COR-L47 (cell line): ENCODE measurements at regions not wholly inside any gene's neighbourhood (a gene's known extent, or its start where the extent isn't known, plus 50 kb on each side); places are given as distances from the start of the nearest gene placed in this dataset.

Experiments used
- DNase-seq: peaks from one replicate; lab custom pipeline; 2025; lab: John Stamatoyannopoulos, UW

DNA sequence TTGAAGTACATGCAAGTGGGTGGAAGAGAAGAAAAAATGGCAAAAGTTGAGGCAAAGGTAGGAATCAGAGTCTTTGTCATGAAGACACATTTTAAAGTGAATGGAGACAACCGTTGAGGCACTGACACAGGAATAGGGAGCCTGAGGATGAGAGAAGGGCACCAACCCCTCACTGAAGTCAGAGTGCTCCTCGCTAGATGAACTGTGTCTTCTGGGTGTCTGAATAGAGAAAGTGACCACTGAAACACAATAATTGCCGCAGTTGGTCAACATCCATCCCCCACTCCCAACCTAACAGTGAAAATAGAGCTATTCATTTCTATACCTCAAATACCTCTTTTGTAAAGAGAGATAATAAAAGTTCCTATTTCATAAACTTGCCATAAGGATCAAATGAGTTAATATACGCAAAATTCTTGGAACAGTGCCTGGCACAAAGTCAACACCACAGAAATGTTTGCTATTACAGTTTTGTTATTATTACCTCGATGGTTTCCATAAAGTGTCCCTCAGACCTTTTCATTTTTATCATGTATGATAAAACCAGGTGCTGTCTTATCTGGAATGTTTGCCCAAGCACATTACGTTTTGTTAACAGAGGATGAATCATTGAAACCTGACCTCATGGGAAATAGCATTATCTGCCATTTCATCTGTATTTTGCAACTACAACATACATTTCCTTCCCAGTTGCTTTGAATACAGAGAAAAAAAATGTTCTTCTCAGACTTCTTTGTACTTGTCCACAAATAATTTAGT, 61.8 kb upstream of the SP4 start:
- peak; percentile 52 for DNase-seq

DNA sequence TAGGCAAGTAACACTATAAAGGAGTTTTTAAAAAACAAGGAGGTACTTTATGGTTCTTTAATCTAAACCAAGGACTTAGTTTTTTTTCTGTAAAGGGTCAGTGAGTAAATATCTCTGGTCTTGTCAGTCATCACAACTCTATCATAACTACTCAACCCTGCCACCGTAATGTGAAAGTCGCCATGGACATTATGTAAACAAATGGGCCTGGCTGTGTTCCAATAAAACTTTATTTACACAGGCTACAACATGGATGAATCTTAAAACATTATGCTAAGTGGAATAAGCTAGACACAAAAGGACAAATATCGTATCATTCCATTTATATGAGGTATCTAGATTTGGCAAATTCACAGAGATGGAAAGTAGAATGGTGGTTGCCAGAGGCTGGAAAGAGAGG, 60.8 kb upstream of the SP4 start:
- peak; percentile 58 for DNase-seq

DNA sequence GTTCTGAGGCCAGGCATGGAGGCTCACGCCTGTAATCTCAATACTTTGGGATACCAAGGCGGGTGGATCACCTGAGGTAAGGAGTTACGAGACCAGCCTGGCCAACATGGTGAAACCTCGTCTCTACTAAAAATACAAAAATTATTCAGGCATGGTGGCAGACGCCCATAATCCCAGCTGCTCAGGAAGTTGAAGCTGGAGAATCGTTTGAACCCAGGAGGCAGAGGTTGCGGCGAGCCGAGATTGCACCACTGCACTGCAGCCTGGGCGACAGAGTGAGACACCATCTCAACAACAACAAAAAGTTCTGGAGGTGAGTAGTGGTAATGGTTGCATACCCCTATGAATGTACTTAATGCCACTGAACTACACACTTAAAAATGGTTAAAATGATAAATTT, 60.3 kb upstream of the SP4 start:
- no peak for DNase-seq

DNA sequence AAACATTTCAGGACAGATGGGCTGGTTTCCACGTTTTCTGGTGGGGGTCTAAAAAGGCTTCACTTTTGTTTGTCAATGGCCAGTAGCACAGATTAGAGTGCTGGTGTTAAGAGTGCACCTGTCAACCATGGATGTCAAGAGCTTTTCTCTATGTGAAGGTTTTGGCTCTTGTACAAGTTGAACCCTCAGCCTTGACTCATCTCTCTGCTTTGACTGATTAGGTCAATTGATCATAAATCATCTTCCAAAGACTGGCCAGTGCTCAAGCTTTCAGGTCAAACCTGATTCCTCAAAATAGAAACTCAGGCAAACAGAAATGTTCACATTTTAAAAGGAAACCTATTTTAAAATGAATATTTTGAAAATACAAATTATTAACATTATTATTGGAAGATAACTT, 59.6 kb upstream of the SP4 start:
- DNase-seq = no peak

DNA sequence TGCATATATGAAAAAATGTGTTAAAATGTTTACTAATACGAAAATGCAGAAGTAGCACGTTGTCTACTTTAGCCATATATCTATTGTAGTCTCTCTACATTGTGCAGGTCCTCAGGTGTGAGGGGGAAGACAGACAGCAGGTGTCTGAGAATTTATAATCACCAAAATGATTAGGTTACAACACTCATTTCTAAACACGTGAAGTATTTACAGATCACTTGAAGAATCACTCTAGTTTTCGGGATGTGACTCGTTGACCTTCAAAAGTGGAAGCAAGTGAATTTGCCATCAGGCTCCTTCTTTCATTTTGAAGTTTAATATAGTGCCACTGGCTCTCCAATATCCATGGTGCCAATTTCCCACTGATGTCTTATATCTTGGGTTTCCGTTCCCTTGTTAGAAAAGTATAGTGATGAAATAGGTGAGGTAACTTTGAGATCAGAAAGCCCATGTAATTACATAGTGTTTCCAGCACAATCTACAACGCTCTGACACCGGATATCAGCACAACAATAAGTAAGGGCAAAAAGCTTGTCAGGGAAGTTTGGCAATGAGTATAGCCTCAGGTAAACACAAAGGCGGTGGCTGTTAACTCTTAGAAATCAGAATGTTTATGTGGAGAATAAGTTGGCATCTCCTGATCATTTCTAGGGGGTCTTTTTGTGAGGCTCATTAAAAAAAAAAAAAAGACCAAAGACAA, 57.5 kb upstream of the SP4 start:
- DNase-seq = no peak

DNA sequence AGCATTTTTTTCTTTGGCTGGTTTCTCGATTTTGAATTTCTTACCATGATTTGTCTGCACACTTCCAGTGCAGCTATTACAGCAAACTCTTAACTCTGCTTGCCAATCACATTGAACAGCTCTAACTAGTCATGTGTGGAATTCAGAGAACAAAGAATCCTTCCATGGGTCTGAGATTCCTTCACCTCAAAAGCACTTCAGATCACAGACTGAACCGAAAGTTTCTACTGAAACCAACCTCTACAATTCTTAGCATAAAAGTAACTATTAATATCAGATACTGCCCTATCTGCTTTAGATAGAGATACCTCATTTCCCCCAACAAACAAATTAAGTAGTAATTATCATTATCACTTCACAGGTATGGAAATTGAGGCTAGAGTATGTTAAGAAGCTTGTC, 56.5 kb upstream of the SP4 start:
- no peak for DNase-seq

DNA sequence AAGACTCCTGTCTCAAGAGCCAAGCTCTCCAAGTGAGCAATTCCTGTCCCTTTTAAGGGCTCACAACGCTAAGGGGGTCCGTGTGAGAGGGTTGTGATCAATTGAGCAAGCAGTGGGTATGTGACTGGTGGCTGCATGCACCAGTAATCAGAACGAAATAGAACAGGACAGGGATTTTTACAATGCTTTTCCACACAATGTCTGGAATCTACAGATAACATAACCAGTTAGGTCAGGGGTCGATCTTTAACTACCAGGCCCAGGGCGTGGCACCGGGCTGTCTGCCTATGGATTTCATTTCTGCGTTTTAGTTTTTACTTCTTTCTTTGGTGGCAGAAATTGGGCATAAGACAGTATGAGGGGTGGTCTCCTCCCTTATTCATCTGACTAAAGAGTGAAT, 54.9 kb upstream of the SP4 start:
- DNase-seq = no peak

DNA sequence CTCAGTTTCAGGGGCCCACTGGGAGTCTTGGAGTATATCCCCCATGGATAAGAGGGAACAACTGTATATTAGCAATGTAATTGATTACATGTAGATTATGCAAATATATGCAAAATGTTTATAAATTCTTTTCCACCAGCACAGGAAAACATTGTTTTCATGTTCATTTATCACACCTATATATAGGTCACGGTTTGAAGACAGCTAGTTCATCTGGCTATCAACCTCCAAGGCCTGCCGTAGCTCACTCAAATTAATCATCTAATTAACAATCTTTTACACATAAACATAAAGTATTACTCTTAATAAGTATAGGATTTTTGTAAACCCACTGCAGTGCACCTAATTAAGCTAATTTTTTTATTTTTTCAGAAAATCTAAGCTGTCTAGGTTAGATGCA, 53.7 kb upstream of the SP4 start:
- no peak for DNase-seq

DNA sequence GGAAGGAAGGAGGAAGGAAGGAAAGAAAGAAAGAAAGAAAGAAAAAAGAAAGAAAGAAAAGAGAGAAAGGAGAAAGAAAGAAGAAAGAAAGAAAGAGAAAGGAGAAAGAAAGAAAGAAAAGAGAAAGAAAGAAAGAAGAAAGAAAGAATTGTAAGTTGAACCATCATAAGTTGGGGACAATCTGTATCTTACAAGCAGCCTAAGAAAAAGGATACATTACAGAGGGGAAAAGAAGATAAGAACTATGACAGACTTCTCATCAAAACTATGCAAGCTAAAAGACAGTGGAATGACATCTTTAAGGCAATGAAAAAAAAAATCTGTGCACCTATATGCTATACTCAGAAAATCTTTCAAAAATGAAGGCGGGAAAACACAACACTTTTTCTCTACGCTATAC, 50.3 kb upstream of the SP4 start:
- DNase-seq = no peak
